ENCODE measurements at regions not wholly inside any gene's neighbourhood (a gene's known extent, or its start where the extent isn't known, plus 50 kb on each side); places are given as distances from the start of the nearest gene placed in this dataset.
A peak's percentile ranks its signal among the peaks of the same experiment; 100 is the strongest.

GRCh38 chr9:85425153-85425611 lies 316.6 kb downstream of the AGTPBP1 start:
- TF ChIP-seq, protein P1, sequence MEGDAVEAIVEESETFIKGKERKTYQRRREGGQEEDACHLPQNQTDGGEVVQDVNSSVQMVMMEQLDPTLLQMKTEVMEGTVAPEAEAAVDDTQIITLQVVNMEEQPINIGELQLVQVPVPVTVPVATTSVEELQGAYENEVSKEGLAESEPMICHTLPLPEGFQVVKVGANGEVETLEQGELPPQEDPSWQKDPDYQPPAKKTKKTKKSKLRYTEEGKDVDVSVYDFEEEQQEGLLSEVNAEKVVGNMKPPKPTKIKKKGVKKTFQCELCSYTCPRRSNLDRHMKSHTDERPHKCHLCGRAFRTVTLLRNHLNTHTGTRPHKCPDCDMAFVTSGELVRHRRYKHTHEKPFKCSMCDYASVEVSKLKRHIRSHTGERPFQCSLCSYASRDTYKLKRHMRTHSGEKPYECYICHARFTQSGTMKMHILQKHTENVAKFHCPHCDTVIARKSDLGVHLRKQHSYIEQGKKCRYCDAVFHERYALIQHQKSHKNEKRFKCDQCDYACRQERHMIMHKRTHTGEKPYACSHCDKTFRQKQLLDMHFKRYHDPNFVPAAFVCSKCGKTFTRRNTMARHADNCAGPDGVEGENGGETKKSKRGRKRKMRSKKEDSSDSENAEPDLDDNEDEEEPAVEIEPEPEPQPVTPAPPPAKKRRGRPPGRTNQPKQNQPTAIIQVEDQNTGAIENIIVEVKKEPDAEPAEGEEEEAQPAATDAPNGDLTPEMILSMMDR (conservative IDR thresholded peaks at IDR 0.05) = peak; percentile 94
- no peak for TF ChIP-seq ZFX (IDR thresholded peaks at IDR 0.05)
